Lung (tissue), 11 donors: ENCODE measurements at regions not wholly inside any gene's neighbourhood (a gene's known extent, or its start where the extent isn't known, plus 50 kb on each side); places are given as distances from the start of the nearest gene placed in this dataset.

Experiments
- ATAC-seq: fragments of 200-7000 bp; cut with Tn5 transposase; one replicate; pipeline ENCODE4 v1.9.1; 2020; ENCODE audit warnings: moderate number of reproducible peaks; ENCODE audit not compliant: insufficient read depth, low FRiP score
- DNase-seq, 3 donors: peaks; one replicate each; pipeline ENCODE4 v3.0.0-alpha.2; 2013 to 2017
- H3K27ac ChIP-seq, 2 donors: one replicate each; pipeline ENCODE4 v1.5.1; 2013; ENCODE audit warnings: mild to moderate bottlenecking in 2 of 2, moderate library complexity in 2 of 2, control low read depth in 1 of 2, inconsistent platforms in 1 of 2, low read depth in 1 of 2, low read length in 1 of 2
- H3K27me3 ChIP-seq, 3 donors: one replicate each; pipeline ENCODE4 v1.5.1; 2013; ENCODE audit warnings: low read length in 2 of 3; ENCODE audit not compliant: control insufficient read depth in 3 of 3, insufficient read depth in 3 of 3
- H3K36me3 ChIP-seq, 4 donors: one replicate each; pipeline ENCODE4 v1.5.1; 2013; ENCODE audit warnings: low read length in 4 of 4, mild to moderate bottlenecking in 1 of 4, moderate library complexity in 1 of 4; ENCODE audit not compliant: control insufficient read depth in 4 of 4, insufficient read depth in 4 of 4
- H3K4me1 ChIP-seq, 5 donors: one replicate each; pipeline ENCODE4 v1.5.1; 2013; ENCODE audit warnings: low read length in 5 of 5, mild to moderate bottlenecking in 2 of 5, moderate library complexity in 1 of 5; ENCODE audit not compliant: control insufficient read depth in 5 of 5, insufficient read depth in 5 of 5
- H3K4me3 ChIP-seq: one replicate; pipeline ENCODE4 v1.5.1; 2013; ENCODE audit warnings: mild to moderate bottlenecking, control low read depth, moderate library complexity
- H3K9ac ChIP-seq, 2 donors: one replicate each; pipeline ENCODE4 v1.5.1; 2013; ENCODE audit warnings: low read length in 2 of 2, control low read depth in 1 of 2; ENCODE audit not compliant: insufficient read depth in 1 of 2
- H3K9me3 ChIP-seq, 4 donors: one replicate each; pipeline ENCODE4 v1.5.1; 2013; ENCODE audit warnings: low read length in 3 of 4, mild to moderate bottlenecking in 1 of 4, moderate library complexity in 1 of 4; ENCODE audit not compliant: control insufficient read depth in 4 of 4, insufficient read depth in 3 of 4
- CTCF ChIP-seq: IDR thresholded peaks from 2 replicates; pipeline ENCODE4 v1.5.1; 2012; ENCODE audit warnings: mild to moderate bottlenecking; ENCODE audit errors: control extremely low read depth, extremely low read depth
- WGBS, 2 donors: extraction: QIAGEN DNeasy Blood & Tissue Kit; methylation state at CpG; one replicate each; pipeline ENCODE4 v1.1.7; 2013; 5-methylcytosine and 5-hydroxymethylcytosine counted together
- donor health status: control.
- donor health status: control.
- donor health status: Bipolar disorder and iron deficiency.
- donor health status: healthy.
- donor health status: DM: yes; HTN: yes; CAD: no.

DNA sequence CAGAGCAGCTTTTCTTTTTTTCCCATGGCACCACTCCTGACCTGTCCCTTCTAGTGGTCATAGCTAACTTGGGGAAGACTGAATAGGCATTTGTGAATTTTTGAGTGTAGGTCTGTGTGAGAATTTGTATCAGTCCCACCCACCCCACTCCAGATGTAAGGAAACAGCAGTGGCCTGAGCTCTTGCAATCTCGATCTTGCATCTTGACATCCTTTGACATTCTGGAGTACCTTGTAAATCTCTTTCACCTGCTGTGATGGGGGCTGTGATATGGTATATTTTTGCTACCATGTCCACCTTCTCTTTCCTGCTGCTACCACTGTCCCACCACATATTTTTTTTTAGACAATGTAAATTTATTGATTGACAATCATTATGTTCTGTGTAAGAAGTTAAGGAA is 289.3 kb downstream of the MAP2K6 start:
- no peak for TF ChIP-seq CTCF
- H3K4me3 ChIP-seq = no peak overlapping the region
- H3K27me3 ChIP-seq = no peaks in the 10 kb centered on the region
- no peak for DNase-seq
- H3K4me1 ChIP-seq = no peaks in the 10 kb centered on the region
- no peaks in the 10 kb centered on the region for H3K36me3 ChIP-seq
- no peak for ATAC-seq
- 39 to 51% methylated on average over 1 of the region's 1 CpG for WGBS, 2 donors
- H3K9ac ChIP-seq = no peak overlapping the region
- H3K9me3 ChIP-seq = no peaks in the 10 kb centered on the region
- H3K27ac ChIP-seq = no peak overlapping the region

DNA sequence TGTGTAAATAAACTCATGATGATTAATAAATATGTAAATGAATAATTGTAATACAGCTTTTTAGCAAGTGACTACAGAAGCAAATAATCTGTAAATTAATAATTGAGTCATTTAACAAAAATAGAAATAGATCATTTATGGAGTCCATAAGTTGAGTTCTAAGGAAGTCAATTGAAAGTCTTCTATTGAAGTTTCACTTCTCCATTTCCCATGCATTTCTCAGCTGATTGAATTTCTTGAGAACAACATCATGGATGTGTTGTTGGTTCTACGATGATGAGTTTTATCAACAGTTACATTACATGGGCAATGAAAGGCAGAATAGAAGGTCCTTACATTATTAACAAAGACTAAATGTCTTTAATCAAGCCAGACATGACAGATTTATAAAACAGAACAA is 290.4 kb downstream of the MAP2K6 start:
- Histone ChIP-seq H3K4me1 (no peaks in the 10 kb centered on the region), H3K4me3 (no peak overlapping the region)
- no peak for TF ChIP-seq CTCF

DNA sequence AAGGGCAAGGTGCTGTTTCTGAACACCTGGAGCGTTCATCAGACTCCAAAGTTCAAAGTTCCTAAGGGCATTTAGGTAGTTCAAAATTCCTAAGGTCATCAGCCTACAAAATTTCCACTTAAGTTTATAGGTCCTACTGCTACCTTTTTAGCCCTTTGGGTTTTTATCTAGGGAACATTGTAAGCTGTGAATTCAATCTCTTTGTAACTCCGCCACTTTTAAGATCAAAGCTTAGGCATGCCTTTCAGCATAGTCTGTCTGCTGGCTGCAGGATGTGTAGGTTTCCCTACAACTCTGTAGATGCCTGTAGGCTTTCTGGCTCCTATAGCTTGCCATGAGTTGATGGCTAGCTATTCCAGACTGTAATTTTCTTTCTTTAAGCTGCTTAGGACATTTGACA is 291.6 kb downstream of the MAP2K6 start:
- H3K27ac ChIP-seq = no peak overlapping the region
- peaks cover 0 to under 1% (median 0%) of the 10 kb centered on the region in 5 donors for H3K4me1 ChIP-seq
- no peak for ATAC-seq
- H3K4me3 ChIP-seq = no peak overlapping the region
- 85 to 91% methylated on average over 2 of the region's 2 CpGs for WGBS, 2 donors
- no peak overlapping the region for H3K9ac ChIP-seq
- H3K9me3 ChIP-seq = no peaks in the 10 kb centered on the region
- no peak for TF ChIP-seq CTCF
- no peaks in the 10 kb centered on the region for H3K36me3 ChIP-seq
- no peak for DNase-seq
- H3K27me3 ChIP-seq = no peaks in the 10 kb centered on the region

More for the DNA sequence above, 290.4 kb downstream of the MAP2K6 start:
- no peaks in the 10 kb centered on the region for H3K36me3 ChIP-seq
- DNase-seq (no peak), ATAC-seq (no peak)
- no peaks in the 10 kb centered on the region for H3K27me3 ChIP-seq
- WGBS, 2 donors = 94 to 95% methylated on average over 1 of the region's 1 CpG
- no peak overlapping the region for H3K27ac ChIP-seq
- H3K9ac ChIP-seq = no peak overlapping the region
- no peaks in the 10 kb centered on the region for H3K9me3 ChIP-seq

- H3K9me3 ChIP-seq = no peaks in the 10 kb centered on the region
- no peak for ATAC-seq
- H3K4me1 ChIP-seq = peaks cover 0 to 26% (median 5%) of the 10 kb centered on the region in 5 donors
- H3K27ac ChIP-seq = no peak overlapping the region
- TF ChIP-seq CTCF = no peak
- H3K36me3 ChIP-seq = no peaks in the 10 kb centered on the region
- no peak overlapping the region for H3K4me3 ChIP-seq
- WGBS, 2 donors = 83 to 85% methylated on average over 6 of the region's 6 CpGs
- no peak for DNase-seq
- H3K27me3 ChIP-seq = no peaks in the 10 kb centered on the region
- no peak overlapping the region for H3K9ac ChIP-seq
These were observed 294.9 kb downstream of the MAP2K6 start for GRCh38 chr17:69709441-69709840.
